ENCODE measurements at regions not wholly inside any gene's neighbourhood (a gene's known extent, or its start where the extent isn't known, plus 50 kb on each side); places are given as distances from the start of the nearest gene placed in this dataset.

GRCh38 chr4:177957596-177958360, 515.5 kb upstream of the AGA start:
- no peak overlapping the region for H3K4me2 ChIP-seq (ENCODE audit: low read length)
- H3K36me3 ChIP-seq (ENCODE audit: control insufficient read depth in 1 of 2, insufficient read depth in 2 of 2, low read length in 2 of 2) = no peaks in the 10 kb centered on the region
- no peak for ATAC-seq
- ChIA-PET CTCF (no interaction called here), RAD21 (ENCODE audit: low non-redundant PET in 1 of 2, low total read pairs in 2 of 2, uncharacterized antibody in 2 of 2, unreplicated experiment in 2 of 2) (no interaction called here), POLR2A (no interaction called here)
- no peaks in the 10 kb centered on the region for H3K9me2 ChIP-seq (ENCODE audit: insufficient read depth)
- no peaks in the 10 kb centered on the region for H3K79me2 ChIP-seq (ENCODE audit: insufficient read depth, low read length)
- H3K9ac ChIP-seq (ENCODE audit: low read length) = no peak overlapping the region
- H3K9me3 ChIP-seq (ENCODE audit: control insufficient read depth in 1 of 2, insufficient read depth in 1 of 2, low read depth in 1 of 2, low read length in 2 of 2) = no peaks in the 10 kb centered on the region
- DNase-seq (ENCODE audit: low read depth, low spot score) = no peak
- H3K4me3 ChIP-seq (replicated peaks in 1 of 2; ENCODE audit: low read depth in 1 of 2, low read length in 2 of 2) = no peak overlapping the region
- no peak overlapping the region for H3K27ac ChIP-seq (ENCODE audit: low read depth, low read length)
- H4K20me1 ChIP-seq (ENCODE audit: insufficient read depth) = no peaks in the 10 kb centered on the region; the same call in 1 of the 2 replicates
- TF ChIP-seq CTCF (IDR thresholded peaks at IDR 0.05 in 2 of 3, conservative IDR thresholded peaks at IDR 0.05 in 1 of 3; ENCODE audit: borderline replicate concordance in 1 of 3, insufficient read depth in 1 of 3, low read depth in 2 of 3, low read length in 2 of 3) = no peak
- no peak for TF ChIP-seq JUND (IDR thresholded peaks at IDR 0.05)
- no peak for TF ChIP-seq TCF7L2 (IDR thresholded peaks at IDR 0.05; ENCODE audit: borderline replicate concordance, extremely low read depth, insufficient read depth, insufficient read length)
- TF ChIP-seq SRF (IDR thresholded peaks at IDR 0.05; ENCODE audit: low read depth) = no peak
- no peak for TF ChIP-seq ATF3 (IDR thresholded peaks at IDR 0.05)
- TF ChIP-seq SP1 (IDR thresholded peaks at IDR 0.05; ENCODE audit: low read depth) = no peak
- no peak for TF ChIP-seq CEBPB (IDR thresholded peaks at IDR 0.05; ENCODE audit: low read depth)
- no peak for TF ChIP-seq POLR2A (IDR thresholded peaks at IDR 0.05; ENCODE audit: borderline replicate concordance, extremely low read depth, insufficient read depth, insufficient read length)
- no peak for TF ChIP-seq ZFX (IDR thresholded peaks at IDR 0.05)
- no peak for TF ChIP-seq YY1 (IDR thresholded peaks at IDR 0.05; ENCODE audit: extremely low read depth, insufficient replicate concordance, low read depth, low read length)
- TF ChIP-seq, protein P1, sequence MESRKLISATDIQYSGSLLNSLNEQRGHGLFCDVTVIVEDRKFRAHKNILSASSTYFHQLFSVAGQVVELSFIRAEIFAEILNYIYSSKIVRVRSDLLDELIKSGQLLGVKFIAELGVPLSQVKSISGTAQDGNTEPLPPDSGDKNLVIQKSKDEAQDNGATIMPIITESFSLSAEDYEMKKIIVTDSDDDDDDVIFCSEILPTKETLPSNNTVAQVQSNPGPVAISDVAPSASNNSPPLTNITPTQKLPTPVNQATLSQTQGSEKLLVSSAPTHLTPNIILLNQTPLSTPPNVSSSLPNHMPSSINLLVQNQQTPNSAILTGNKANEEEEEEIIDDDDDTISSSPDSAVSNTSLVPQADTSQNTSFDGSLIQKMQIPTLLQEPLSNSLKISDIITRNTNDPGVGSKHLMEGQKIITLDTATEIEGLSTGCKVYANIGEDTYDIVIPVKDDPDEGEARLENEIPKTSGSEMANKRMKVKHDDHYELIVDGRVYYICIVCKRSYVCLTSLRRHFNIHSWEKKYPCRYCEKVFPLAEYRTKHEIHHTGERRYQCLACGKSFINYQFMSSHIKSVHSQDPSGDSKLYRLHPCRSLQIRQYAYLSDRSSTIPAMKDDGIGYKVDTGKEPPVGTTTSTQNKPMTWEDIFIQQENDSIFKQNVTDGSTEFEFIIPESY (IDR thresholded peaks at IDR 0.05; ENCODE audit: extremely low read depth, insufficient replicate concordance, low read length) = no peak
- TF ChIP-seq EZH2 (IDR thresholded peaks at IDR 0.05) = no peak
- TF ChIP-seq EZH2phosphoT487 (IDR thresholded peaks at IDR 0.05; ENCODE audit: borderline replicate concordance) = no peak
- no peak for TF ChIP-seq POLR2AphosphoS5 (IDR thresholded peaks at IDR 0.05; ENCODE audit: low read depth, low read length)
- no peak for TF ChIP-seq SIN3A (IDR thresholded peaks at IDR 0.05; ENCODE audit: low read depth)
- TF ChIP-seq, protein P2, sequence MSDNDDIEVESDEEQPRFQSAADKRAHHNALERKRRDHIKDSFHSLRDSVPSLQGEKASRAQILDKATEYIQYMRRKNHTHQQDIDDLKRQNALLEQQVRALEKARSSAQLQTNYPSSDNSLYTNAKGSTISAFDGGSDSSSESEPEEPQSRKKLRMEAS (IDR thresholded peaks at IDR 0.05) = no peak
- intact Hi-C loops (cut with micrococcal nuclease) = no loop called here
- H3K27me3 ChIP-seq (ENCODE audit: insufficient read depth, low read length) = no peaks in the 10 kb centered on the region
- no peaks in the 10 kb centered on the region for H3K4me1 ChIP-seq (ENCODE audit: control insufficient read depth in 1 of 2, insufficient read depth in 2 of 2, low read length in 2 of 2)
- BruUV-seq (replicated peaks) = no TSS peak
- H2AFZ ChIP-seq (ENCODE audit: low read depth, low read length, poor library complexity, severe bottlenecking) = no peak overlapping the region

Data from HCT116 (cell line).